HG03196 (cell line): ENCODE measurements at regions not wholly inside any gene's neighbourhood (a gene's known extent, or its start where the extent isn't known, plus 50 kb on each side); places are given as distances from the start of the nearest gene placed in this dataset.
"Not testable (repeated sequence)": the region's sequence is repeated elsewhere in the genome, so short reads cannot be mapped to it uniquely, and the experiment has no call there.

Source experiments
- ATAC-seq: cut with Tn5 transposase; IDR thresholded peaks from one replicate; pipeline ENCODE4 v1.9.1; 2021; ENCODE audit not compliant: unreplicated experiment

DNA sequence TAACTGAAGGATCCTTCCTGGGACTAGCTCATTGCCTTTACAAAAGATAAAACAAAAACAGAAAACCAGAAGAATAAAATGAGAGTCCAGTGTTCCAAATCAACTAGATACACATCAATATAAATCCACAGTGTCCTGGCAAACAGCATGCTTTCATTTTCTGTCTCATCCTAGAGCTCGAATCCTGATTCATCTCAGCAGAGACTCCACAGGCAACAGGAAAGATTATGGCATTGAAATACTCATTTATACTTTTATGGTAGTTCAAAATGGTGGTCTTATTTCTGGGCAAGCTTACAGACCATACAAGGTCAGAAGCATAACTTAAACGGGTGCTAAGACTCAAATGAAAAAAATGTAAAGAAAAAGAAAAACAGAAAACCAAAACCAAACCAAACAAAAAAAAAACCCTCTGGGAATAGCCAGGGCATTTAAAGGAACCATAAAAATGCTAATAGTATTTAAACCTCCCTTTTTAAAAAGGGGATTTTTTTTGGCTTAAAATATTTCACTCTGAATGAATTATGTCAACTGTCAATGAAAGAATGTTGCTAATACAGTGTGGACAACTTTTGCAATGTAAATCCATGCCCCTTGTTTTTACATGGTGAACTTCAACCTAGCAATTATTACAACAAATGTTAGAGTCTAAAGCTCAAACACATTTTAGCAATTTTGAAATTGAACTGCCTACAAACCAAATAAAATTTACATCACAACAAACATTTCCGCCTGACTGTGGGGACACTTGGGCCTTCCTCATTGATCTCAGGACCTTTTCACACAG is 57.9 kb downstream of the GPR101 start:
- no peak for ATAC-seq

DNA sequence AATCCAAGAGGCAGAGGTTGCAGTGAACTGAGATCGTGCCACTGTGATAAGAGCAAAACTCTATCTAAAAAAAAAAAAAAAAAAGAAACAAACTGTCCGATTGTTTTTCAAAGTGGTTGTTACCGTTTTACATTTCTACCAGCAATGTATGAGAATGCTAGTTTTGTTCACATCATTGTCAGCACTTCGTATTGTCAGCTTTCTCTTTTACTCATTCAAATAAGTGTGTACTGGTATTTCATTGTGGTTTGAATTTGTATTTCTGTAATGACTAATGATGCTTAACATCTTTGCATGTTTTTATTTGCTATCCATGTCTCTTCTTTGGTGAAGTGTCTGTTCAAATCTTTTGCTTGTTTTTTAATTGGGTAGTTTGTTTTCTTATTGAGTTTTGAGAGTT is 65.8 kb downstream of the GPR101 start:
- ATAC-seq: no peak

DNA sequence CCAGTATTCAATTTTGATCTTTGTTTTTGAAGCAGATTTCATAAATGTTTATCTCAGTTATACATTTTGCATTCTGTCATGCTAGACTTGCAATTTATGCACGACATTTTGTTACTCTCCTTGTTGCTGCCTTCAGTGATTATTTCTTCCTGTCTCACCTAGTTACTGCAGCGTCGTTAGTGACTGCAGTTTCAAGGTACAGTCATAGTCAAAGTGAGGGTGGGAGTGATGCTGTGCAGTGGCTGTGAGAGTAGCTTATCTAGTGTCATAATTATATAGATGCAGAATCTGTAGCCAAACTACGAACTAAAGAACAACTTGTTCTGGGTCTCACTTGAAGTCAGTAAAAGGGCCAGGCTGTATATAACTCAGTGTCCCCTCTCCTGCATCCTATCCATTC is 69.8 kb downstream of the GPR101 start:
- no peak for ATAC-seq

DNA sequence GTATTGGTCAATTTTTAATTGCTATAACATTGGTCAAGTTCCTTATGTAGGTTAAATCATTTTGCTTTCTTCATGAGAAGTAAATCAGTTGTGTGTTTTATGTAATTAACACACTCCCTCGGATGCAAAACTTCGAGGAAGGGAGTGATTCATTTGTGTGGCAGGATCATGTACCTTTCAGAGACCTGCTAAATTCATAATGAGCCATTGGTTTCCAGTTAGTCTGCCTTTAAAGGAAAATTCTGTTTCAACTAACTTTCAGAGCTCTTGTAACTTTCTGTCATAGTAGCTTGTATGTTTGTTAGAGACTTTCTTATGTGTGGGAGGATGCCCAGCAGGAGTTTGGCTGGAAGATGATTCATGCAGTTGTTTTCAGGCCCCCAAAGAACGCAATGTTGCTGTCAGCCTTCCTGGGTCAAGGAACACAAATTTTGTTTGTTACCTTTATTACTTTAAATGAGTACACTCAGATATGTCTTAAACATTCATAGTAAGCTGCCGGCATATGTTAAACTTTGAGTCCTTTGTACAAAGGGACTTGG is 72.1 kb downstream of the GPR101 start:
- no peak for ATAC-seq

DNA sequence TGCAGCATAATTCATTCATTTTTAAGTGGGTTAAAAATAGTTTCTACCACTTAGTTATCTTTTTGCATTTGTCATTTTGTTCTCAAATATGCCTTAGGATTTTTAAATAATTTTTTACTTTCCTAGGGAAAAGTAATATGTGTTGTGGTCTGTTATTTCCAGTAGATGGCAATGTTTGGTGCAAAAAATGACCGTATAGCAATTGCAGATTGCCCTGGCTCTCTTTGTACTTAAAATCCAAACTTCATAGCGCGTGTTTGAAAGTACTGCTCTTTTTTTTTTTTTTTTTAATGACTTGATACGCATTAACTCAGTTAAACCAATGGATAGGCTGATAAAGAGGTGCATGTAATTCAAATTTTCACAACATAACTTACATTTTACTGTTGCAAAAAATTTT is 74.4 kb upstream of the RBMX start:
- ATAC-seq: no peak

DNA sequence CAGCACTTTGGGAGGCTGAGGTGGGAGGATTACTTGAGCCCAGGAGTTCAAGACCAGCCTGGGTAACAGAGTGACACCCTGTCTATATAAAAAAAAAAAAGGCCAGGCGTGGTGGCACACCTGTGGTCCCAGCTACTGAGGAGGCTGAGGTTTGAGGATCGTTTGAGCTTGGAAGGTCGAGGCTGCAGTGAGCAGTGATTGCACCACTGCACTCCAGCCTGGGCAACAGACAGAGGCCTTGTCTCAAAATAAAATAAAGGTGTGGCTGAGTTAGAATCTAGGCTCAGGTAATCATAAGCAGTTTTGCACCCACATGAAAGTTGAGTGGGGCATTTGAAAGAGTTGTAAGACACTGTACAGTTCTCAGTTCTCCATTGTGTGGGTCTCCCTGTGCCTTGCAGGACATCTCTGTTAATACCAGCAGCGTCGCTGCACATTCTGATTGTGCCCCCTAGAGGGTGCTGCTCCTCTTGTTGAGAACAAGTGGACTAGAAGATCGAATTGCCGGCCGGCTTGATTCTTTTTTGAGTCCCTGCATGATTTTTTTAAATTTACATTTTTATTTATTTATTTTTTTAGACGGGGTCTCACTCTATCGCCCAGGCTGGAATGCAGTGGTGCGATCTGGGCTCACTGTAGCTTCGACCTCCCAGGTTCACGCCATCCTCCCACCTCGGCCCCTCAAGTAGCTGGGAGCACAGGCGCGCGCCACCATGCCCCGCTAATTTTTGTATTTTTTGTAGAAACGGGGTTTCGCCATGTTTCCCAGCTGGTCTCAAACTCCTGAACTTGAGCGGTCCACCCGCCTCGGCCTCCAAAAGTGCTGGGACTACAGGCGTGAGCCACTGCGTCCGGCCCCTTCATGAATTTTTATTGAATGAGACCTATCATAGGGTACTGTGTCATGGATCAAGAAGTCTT is 73.6 kb upstream of the RBMX start:
- ATAC-seq: peak; percentile 87

DNA sequence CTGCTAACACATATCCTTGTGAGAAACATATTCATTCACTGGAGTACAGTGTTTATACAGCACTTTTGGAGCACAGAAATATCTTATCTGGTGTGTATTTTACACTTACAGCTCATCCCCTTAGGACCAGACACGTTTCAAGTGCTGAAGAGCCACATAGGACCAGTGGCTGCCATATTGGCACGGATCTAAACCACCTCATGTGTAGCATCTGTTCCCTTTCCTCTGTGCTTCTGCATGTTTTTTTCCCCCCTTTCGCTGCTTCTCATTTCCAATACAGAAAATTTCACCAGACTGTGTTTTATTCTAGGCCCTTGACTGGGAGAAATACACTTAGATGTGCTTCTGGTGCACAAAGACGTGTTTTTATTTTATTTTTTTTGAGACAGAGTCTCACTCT is 69.7 kb upstream of the RBMX start:
- ATAC-seq: no peak

DNA sequence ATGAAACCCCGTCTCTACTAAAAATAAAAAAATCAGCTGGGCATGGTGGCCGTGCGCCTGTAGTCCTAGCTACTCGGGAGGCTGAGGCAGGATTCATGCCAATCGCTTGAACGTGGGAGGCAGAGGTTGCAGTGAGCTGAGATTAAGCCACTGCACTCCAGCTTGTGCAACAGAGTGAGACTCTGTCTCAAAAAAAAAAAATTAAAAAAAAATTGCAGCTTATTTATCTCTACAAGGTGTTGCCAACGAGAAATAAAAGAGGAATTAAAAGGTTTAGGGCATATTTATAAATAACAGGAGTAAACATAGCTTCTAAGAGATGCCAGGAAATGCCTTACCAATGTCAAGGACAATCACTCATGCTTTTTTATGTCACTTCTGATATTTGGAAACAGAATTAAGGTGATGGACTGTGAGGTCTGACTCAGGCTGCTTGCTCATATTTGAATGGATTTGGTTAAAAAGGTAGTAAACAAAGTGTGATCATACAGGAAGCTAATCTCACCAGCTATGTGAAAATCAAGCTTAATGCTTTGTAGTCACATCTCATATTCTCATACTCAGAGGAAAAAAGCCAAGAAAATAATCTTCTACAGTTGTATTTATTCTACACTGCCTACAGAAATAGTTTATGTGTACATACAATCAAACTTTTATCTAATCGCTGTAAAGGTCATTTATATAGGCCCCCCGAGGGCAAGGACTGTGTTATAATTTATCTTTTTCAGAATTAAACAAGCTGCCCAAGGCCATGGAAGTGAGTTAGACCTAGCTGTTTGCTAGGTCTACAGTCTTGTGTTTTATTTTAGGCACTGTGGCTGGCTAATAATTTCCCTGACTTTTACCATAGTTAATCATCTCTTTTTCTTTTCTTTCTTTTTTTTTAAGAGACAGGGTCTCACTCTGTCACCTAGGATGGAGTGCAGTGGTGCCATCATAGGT is 61.1 kb upstream of the RBMX start:
- no peak for ATAC-seq

DNA sequence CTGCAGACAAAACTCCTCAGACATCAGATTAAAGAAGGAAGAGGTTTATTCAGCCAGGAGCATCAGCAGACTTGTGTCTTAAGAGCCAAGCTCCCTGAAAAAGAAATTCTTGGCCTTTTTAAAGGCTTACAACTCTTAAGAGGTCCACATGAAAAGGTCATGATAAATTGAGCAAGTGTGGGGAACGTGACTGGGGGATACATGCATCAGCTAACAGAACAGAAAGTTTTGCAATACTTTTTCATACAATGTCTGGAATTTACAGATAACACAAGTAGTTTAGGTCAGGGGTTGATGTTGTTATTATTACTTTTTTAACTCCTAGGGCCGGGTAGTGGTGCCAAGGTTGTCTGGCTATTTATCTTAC is 55.6 kb upstream of the RBMX start:
- ATAC-seq: no peak

DNA sequence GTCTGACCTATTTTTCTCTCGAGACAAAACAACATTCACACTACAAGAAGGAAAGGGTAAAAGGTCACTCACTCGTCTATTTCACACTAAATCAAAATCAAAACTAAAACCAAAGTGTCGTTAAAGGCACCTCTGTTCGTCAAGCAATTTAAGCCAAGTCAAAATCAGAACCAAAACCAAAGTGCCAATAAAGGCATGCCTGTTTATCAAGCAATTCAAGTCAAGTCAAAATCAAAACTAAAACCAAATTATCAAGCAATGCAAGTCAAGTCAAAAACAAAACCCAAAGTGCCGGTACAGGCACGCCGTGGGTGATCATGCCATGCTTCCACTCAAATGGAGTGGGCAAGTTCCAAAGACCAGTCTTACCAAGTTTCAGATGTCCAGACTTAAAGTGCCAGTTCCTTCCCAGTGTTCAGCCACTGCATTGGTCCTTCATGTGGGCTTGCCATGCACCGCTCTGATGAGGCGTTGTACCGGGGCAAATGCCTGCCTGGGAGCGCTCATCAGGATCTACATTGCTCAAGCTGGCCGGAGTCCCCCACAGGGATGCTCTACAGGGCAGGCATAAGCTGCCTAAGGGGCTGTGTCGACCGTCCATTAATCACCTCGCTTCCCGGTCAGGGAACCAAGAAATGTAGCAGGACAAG is 55.1 kb upstream of the RBMX start:
- not testable (repeated sequence) for ATAC-seq

DNA sequence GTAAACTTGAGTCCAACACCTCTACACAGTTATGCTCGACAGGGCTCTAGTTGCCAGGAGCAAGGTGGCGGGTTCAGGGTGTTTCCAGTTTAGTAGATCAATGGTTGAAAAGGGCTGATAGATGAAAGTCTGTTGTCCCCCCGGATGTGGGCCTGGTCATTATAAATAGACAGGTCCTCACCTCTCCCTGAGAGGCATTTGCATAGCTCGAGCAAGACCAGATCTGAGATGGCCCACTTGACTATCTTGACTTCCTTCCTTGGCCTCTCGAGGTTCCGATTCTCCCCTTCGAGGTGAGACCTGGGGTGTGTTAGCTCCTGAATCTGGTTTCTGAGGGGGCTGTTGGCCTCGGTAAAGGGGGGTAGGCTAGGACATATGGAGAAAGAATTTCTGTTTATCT is 54.1 kb upstream of the RBMX start:
- ATAC-seq: not testable (repeated sequence)

DNA sequence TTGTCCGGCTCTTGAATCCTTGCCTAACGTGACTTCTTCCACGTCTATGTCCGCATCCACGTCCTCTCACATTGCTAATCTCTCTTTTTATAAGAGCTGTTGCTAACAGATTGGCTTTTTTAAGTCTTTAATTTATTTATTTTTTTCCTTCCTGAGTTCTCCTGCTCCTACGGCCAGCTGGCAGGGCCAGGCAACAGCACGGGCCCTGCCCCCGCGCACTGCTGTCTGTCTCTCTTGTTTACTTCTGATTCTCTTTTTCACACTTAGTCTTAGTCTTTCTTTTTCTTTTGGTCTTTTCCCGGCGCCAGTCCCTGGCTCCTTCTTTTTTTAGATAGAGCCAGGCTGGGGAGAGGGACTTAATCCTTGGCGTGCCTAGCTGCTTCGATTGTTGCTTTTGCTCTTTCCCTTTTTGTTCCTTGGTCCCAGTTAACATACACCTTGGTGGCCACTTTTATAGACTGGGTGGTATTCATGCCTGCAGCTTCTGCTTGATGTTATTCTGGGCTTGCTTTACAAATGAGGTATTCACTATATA is 53.2 kb upstream of the RBMX start:
- no peak for ATAC-seq

DNA sequence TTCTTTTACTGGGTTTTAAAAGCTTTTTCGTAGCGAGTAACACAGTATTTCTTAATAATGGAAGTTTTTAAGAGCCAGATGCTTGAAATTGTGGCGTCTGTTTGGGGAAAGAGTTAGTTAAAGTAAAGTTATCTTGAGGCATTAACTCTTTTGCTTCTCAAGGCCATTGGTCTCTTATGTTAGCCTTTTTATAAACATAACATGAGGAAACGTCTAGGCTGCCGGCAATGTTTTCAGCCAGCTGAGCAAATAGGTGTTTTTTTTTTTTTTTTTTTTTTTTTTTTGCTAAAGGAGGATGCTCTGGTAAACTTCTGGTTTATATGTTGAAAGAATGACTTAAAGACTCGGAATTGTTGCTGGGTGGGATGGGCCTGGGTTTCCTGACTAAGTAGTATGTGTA is 51.1 kb upstream of the RBMX start:
- ATAC-seq: no peak
